Activated naive CD4-positive, alpha-beta T cell treated with anti-CD3 and anti-CD28 coated beads, Interleukin-2, amount 50 U/mL, for 72 hours (primary cell): ENCODE measurements at regions not wholly inside any gene's neighbourhood (a gene's known extent, or its start where the extent isn't known, plus 50 kb on each side); places are given as distances from the start of the nearest gene placed in this dataset.

ENCODE experiments used
- ATAC-seq, 2 donors: fragments of 150-1000 bp; cut with Tn5 transposase; 2 replicates each; pipeline ENCODE4 v1.10.0; 2021; ENCODE audit warnings: mild to moderate bottlenecking in 2 of 2, moderate library complexity in 2 of 2
- DNase-seq, 2 donors: peaks; one replicate each; pipeline ENCODE4 v3.0.0; 2021 to 2022; ENCODE audit warnings: low spot score in 2 of 2
- H3K27ac Mint-ChIP-seq, 2 donors: one replicate each; pipeline ENCODE4 v1.8.0; 2022; ENCODE audit warnings: mild to moderate bottlenecking in 2 of 2, mixed read lengths in 2 of 2
- H3K36me3 Mint-ChIP-seq, 2 donors: one replicate each; pipeline ENCODE4 v1.8.0; 2022; ENCODE audit warnings: mixed read lengths in 2 of 2
- H3K9me3 Mint-ChIP-seq, 2 donors: one replicate each; pipeline ENCODE4 v1.8.0; 2022; ENCODE audit warnings: mixed read lengths in 2 of 2

- Mint-ChIP-seq H3K9me3 (no peaks in the 10 kb centered on the region), H3K27ac (no peak overlapping the region), H3K36me3 (no peaks in the 10 kb centered on the region)
- DNase-seq (no peak), ATAC-seq (no peak)
These were observed 52.4 kb upstream of the SPDEF start for GRCh38 chr6:34608321-34609091.

GRCh38 chr6:34606477-34607265, 50.5 kb upstream of the SPDEF start:
- Mint-ChIP-seq H3K27ac (no peak overlapping the region), H3K9me3 (no peaks in the 10 kb centered on the region), H3K36me3 (no peaks in the 10 kb centered on the region)
- no peak for ATAC-seq
- DNase-seq, result no peak
